ENCODE measurements at regions not wholly inside any gene's neighbourhood (a gene's known extent, or its start where the extent isn't known, plus 50 kb on each side); places are given as distances from the start of the nearest gene placed in this dataset.

GRCh38 chr5:6827526-6828219, 114.4 kb downstream of the TENT4A start:
- H2AFZ ChIP-seq (ENCODE audit: insufficient read depth, low read depth, low read length, poor library complexity, severe bottlenecking): peak overlapping the region; percentile 65
- CTCF ChIA-PET: no interaction called here
- H3K79me2 ChIP-seq (ENCODE audit: control insufficient read depth, insufficient read depth, low read length): no peaks in the 10 kb centered on the region
- ATAC-seq (ENCODE audit: low read depth): no peak
- peak overlapping the region in 4 of 5 experiments; percentile 18 to 46 (median 37) for H3K4me3 ChIP-seq (ENCODE audit: control extremely low read depth in 1 of 5, extremely low read depth in 1 of 5, insufficient read depth in 1 of 5, low read depth in 2 of 5, low read length in 4 of 5)
- no peaks in the 10 kb centered on the region for H4K20me1 ChIP-seq (ENCODE audit: control insufficient read depth, insufficient read depth, low read length, poor library complexity, severe bottlenecking)
- H3K27ac ChIP-seq (ENCODE audit: low read length in 2 of 2): no peak overlapping the region
- H3K4me3 Mint-ChIP-seq: peak overlapping the region; percentile 75
- peak; percentile 30 for DNase-seq
- peak overlapping the region; percentile 53 for H3K4me2 ChIP-seq (replicated peaks; ENCODE audit: low read depth, low read length, poor library complexity, severe bottlenecking)
- POLR2A ChIA-PET: no interaction called here
- no peaks in the 10 kb centered on the region for H3K36me3 ChIP-seq (replicated peaks in 1 of 2; ENCODE audit: control extremely low read depth in 1 of 2, control insufficient read depth in 1 of 2, extremely low read depth in 1 of 2, insufficient read depth in 2 of 2, low read length in 1 of 2)
- no peaks in the 10 kb centered on the region for H3K27me3 ChIP-seq (replicated peaks in 1 of 4; ENCODE audit: control extremely low read depth in 1 of 4, control insufficient read depth in 3 of 4, insufficient read depth in 4 of 4, low read length in 3 of 4)
- no peak for TF ChIP-seq CTCF (IDR thresholded peaks at IDR 0.05)
- no peak for TF ChIP-seq EZH2 (IDR thresholded peaks at IDR 0.05; ENCODE audit: borderline replicate concordance, insufficient read depth, low read depth, low read length, poor library complexity, severe bottlenecking)
- peaks cover 16% of the 10 kb centered on the region for H3K4me1 Mint-ChIP-seq
- H3K4me1 ChIP-seq (ENCODE audit: control insufficient read depth in 2 of 2, insufficient read depth in 2 of 2, low read length in 2 of 2): no peaks in the 10 kb centered on the region
- peaks cover 0 to 15% (median 3%) of the 10 kb centered on the region in 3 donors for H3K9me3 ChIP-seq (ENCODE audit: control extremely low read depth in 1 of 3, control insufficient read depth in 2 of 3, insufficient read depth in 1 of 3, low read length in 2 of 3)
- no peak overlapping the region for H3K27ac Mint-ChIP-seq
- H3K27me3 Mint-ChIP-seq: peaks cover 4% of the 10 kb centered on the region
- 56% methylated on average over 6 of the region's 9 CpGs for WGBS (ENCODE audit: insufficient coverage)
- intact Hi-C loops (cut with micrococcal nuclease): no loop called here
- peak overlapping the region; percentile 29 for H3K9ac ChIP-seq (ENCODE audit: low read length)
- peaks cover 7% of the 10 kb centered on the region for H3K9me3 Mint-ChIP-seq (ENCODE audit: insufficient read depth)

GRCh38 chr5:6829150-6829784, 116.0 kb downstream of the TENT4A start:
- Histone ChIP-seq H4K20me1 (ENCODE audit: control insufficient read depth, insufficient read depth, low read length, poor library complexity, severe bottlenecking) (no peaks in the 10 kb centered on the region), H3K79me2 (ENCODE audit: control insufficient read depth, insufficient read depth, low read length) (no peaks in the 10 kb centered on the region), H3K9ac (ENCODE audit: low read length) (no peak overlapping the region), H3K27me3 (replicated peaks in 1 of 4; ENCODE audit: control extremely low read depth in 1 of 4, control insufficient read depth in 3 of 4, insufficient read depth in 4 of 4, low read length in 3 of 4) (no peaks in the 10 kb centered on the region), H3K9me3 (ENCODE audit: control extremely low read depth in 1 of 3, control insufficient read depth in 2 of 3, insufficient read depth in 1 of 3, low read length in 2 of 3) (peaks cover 0 to 9% (median 3%) of the 10 kb centered on the region in 3 donors), H3K4me3 (ENCODE audit: control extremely low read depth in 1 of 5, extremely low read depth in 1 of 5, insufficient read depth in 1 of 5, low read depth in 2 of 5, low read length in 4 of 5) (no peak overlapping the region), H3K36me3 (replicated peaks in 1 of 2; ENCODE audit: control extremely low read depth in 1 of 2, control insufficient read depth in 1 of 2, extremely low read depth in 1 of 2, insufficient read depth in 2 of 2, low read length in 1 of 2) (no peaks in the 10 kb centered on the region), H3K4me2 (replicated peaks; ENCODE audit: low read depth, low read length, poor library complexity, severe bottlenecking) (no peak overlapping the region), H3K4me1 (ENCODE audit: control insufficient read depth in 2 of 2, insufficient read depth in 2 of 2, low read length in 2 of 2) (no peaks in the 10 kb centered on the region), H3K27ac (ENCODE audit: low read length in 2 of 2) (no peak overlapping the region), H2AFZ (ENCODE audit: insufficient read depth, low read depth, low read length, poor library complexity, severe bottlenecking) (peak overlapping the region; percentile 65)
- ATAC-seq (ENCODE audit: low read depth): no peak
- Mint-ChIP-seq H3K4me3 (peak overlapping the region; percentile 36), H3K27ac (no peak overlapping the region), H3K4me1 (peaks cover 16% of the 10 kb centered on the region), H3K9me3 (ENCODE audit: insufficient read depth) (peaks cover 3% of the 10 kb centered on the region), H3K27me3 (peaks cover 4% of the 10 kb centered on the region)
- CTCF ChIA-PET: no interaction called here
- intact Hi-C loops (cut with micrococcal nuclease): no loop called here
- POLR2A ChIA-PET: no interaction called here
- no peak for DNase-seq
- TF ChIP-seq CTCF (IDR thresholded peaks at IDR 0.05): no peak
- TF ChIP-seq EZH2 (IDR thresholded peaks at IDR 0.05; ENCODE audit: borderline replicate concordance, insufficient read depth, low read depth, low read length, poor library complexity, severe bottlenecking): no peak
- 66% methylated on average over 3 of the region's 5 CpGs for whole genome bisulfite sequencing (ENCODE audit: insufficient coverage)
